GM18499 (cell line): ENCODE measurements at regions not wholly inside any gene's neighbourhood (a gene's known extent, or its start where the extent isn't known, plus 50 kb on each side); places are given as distances from the start of the nearest gene placed in this dataset.

Experiments
- ATAC-seq: cut with Tn5 transposase; IDR thresholded peaks from one replicate; pipeline ENCODE4 v1.9.1; 2021; ENCODE audit warnings: moderate number of reproducible peaks; ENCODE audit not compliant: insufficient read depth, unreplicated experiment

DNA sequence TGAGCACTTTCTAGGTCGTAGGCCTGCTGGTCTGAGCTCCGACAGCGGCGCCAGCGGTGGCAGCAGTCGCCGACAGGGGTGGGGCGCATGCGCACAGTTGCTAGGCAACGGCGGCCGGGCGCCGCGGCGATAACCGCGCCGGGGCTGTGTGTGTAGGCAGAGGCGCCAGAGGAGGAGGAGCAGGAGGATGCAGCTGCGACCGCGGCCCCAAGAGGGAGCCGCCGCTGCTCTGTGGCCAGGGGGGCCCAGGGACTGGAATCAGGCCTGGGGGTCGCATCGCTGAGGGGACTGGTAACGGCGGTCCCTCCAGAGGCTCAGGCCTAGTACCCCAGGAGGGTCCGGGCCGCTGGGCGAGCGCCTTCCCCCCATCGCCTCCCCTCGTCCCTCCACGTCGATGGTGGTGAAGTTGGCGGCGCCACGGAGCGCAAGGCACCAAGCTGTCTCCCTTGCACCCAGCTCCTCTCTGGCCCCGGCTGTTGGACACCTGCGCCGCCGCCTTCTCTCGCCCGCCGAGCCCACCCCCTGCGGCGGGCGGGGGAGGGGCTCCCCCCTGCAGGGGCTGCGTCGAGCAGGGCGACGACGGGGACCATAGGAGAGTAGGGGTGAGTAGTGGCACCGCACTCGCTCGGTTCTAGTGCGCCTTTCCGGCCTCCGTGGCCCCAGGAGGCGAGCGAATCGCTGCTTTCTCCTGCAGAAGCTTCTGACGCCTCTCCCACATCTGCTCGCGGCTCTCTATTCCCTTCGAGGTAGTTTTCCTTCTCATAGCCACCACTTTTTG, 58.6 kb upstream of the ZC4H2 start, which contains the start of gene ZC3H12B:
ZC3H12B (plus strand) TSS at position 159 of the 778 bp plus-strand sequence.
- peak; percentile 68 for ATAC-seq

DNA sequence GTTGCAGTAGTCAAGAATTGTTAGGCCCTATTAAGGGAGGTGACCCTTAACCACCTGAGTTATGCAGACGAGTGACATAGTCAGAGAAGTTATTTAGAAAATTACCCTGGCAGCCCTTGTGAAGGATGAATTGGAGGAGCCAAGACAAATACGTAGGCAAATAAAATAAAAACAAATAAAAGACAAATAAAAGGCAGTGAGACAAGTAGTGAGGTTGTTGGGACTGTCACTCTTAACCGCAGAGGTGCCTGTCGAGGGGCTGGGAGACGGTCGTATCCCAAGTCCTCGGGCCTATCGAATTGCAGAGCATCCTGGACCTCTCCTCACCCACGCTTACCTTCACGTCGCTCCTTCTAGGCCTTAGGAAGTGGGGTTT, 58.0 kb upstream of the ZC4H2 start:
- no peak for ATAC-seq
